ENCODE measurements at regions not wholly inside any gene's neighbourhood (a gene's known extent, or its start where the extent isn't known, plus 50 kb on each side); places are given as distances from the start of the nearest gene placed in this dataset.

DNA sequence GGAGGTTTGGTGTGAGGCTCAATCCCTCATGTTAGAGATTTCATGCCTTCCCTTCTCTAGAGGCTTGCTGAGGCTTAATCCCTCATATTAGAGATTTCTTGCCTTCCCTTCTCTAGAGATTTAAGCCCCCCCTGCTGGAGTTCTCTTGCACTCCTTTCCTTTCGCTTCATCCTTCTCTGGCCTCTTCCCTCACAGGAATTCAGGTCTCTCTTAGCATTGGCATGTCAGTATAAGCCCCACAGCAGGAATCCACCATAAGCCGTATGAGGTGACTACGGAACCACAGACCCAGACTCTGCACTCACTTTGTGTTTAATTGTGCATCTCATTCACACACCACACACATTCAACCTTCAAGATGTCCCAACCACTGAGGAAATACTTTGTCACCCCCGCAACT is 338.6 kb upstream of the POU1F1 start:
- Mint-ChIP-seq H3K4me1 (ENCODE audit: low read depth, unreplicated experiment) (no peaks in the 10 kb centered on the region), H3K27ac (ENCODE audit: unreplicated experiment) (no peak overlapping the region), H3K9me3 (ENCODE audit: low read depth, unreplicated experiment) (peaks cover 10% of the 10 kb centered on the region), H3K36me3 (ENCODE audit: insufficient read depth, unreplicated experiment) (no peaks in the 10 kb centered on the region), H3K4me3 (ENCODE audit: low read depth, unreplicated experiment) (no peak overlapping the region), H3K27me3 (ENCODE audit: unreplicated experiment) (no peaks in the 10 kb centered on the region)
- intact Hi-C loops (cut with micrococcal nuclease; ENCODE audit: unreplicated experiment): no loop called here
- CTCF ChIA-PET: no interaction called here
- BruUV-seq (replicated peaks): no TSS peak
- TF ChIP-seq, protein P1, sequence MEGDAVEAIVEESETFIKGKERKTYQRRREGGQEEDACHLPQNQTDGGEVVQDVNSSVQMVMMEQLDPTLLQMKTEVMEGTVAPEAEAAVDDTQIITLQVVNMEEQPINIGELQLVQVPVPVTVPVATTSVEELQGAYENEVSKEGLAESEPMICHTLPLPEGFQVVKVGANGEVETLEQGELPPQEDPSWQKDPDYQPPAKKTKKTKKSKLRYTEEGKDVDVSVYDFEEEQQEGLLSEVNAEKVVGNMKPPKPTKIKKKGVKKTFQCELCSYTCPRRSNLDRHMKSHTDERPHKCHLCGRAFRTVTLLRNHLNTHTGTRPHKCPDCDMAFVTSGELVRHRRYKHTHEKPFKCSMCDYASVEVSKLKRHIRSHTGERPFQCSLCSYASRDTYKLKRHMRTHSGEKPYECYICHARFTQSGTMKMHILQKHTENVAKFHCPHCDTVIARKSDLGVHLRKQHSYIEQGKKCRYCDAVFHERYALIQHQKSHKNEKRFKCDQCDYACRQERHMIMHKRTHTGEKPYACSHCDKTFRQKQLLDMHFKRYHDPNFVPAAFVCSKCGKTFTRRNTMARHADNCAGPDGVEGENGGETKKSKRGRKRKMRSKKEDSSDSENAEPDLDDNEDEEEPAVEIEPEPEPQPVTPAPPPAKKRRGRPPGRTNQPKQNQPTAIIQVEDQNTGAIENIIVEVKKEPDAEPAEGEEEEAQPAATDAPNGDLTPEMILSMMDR (IDR thresholded peaks at IDR 0.05; ENCODE audit: unreplicated experiment): no peak
- DNase-seq: no peak

DNA sequence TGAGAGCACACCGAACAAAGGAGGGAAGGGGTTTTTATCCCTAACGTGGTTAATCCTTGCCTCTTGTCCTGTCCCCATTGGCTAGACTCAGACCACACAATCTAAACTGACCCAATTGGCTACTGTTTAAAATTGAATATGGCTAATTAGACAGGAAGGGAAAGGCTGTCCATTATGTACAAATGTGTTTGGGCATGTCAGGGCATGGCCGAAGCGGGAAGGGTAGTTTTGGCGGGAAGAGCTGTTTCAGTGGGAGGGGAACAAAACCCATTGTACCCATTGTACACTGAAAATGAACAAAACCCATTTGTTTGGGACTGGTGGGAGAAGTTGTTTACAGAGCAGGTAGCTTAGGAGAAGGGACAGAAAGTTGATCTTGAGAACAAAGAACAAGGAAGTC is 330.9 kb upstream of the POU1F1 start:
- Mint-ChIP-seq H3K36me3 (ENCODE audit: insufficient read depth, unreplicated experiment) (no peaks in the 10 kb centered on the region), H3K4me3 (ENCODE audit: low read depth, unreplicated experiment) (no peak overlapping the region), H3K27me3 (ENCODE audit: unreplicated experiment) (no peaks in the 10 kb centered on the region), H3K4me1 (ENCODE audit: low read depth, unreplicated experiment) (no peaks in the 10 kb centered on the region), H3K27ac (ENCODE audit: unreplicated experiment) (no peak overlapping the region), H3K9me3 (ENCODE audit: low read depth, unreplicated experiment) (peaks cover 5% of the 10 kb centered on the region)
- no peak for DNase-seq
- intact Hi-C loops (cut with micrococcal nuclease; ENCODE audit: unreplicated experiment): no loop called here
- CTCF ChIA-PET: no interaction called here
- no TSS peak for BruUV-seq (replicated peaks)
- TF ChIP-seq, protein P1 (IDR thresholded peaks at IDR 0.05; ENCODE audit: unreplicated experiment): no peak

DNA sequence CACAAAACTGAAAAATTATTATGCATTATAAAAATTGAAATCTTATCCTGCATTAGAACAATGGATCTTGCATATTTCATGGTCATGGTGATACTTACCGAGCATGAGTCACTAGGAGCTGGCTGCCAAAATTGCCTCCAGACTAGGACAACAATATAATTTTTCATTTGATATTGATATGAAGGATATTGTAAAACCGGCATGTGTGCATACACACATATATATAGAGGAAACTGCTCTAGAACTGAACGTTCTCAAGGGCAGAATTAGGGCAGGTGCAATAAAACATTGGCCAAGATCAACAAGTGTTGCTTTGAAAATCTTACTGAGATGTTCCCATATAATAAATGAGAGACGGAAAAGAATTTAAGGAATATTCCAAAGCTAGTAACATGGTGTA is 319.4 kb upstream of the POU1F1 start:
- no peak overlapping the region for H3K4me3 Mint-ChIP-seq (ENCODE audit: low read depth, unreplicated experiment)
- intact Hi-C loops (cut with micrococcal nuclease; ENCODE audit: unreplicated experiment): no loop called here
- no peak overlapping the region for H3K27ac Mint-ChIP-seq (ENCODE audit: unreplicated experiment)
- BruUV-seq (replicated peaks): no TSS peak
- TF ChIP-seq, protein P1 (IDR thresholded peaks at IDR 0.05; ENCODE audit: unreplicated experiment): no peak
- DNase-seq: no peak
- no peaks in the 10 kb centered on the region for H3K27me3 Mint-ChIP-seq (ENCODE audit: unreplicated experiment)
- CTCF ChIA-PET: no interaction called here
- H3K9me3 Mint-ChIP-seq (ENCODE audit: low read depth, unreplicated experiment): peaks cover 8% of the 10 kb centered on the region
- H3K36me3 Mint-ChIP-seq (ENCODE audit: insufficient read depth, unreplicated experiment): no peaks in the 10 kb centered on the region
- no peaks in the 10 kb centered on the region for H3K4me1 Mint-ChIP-seq (ENCODE audit: low read depth, unreplicated experiment)

DNA sequence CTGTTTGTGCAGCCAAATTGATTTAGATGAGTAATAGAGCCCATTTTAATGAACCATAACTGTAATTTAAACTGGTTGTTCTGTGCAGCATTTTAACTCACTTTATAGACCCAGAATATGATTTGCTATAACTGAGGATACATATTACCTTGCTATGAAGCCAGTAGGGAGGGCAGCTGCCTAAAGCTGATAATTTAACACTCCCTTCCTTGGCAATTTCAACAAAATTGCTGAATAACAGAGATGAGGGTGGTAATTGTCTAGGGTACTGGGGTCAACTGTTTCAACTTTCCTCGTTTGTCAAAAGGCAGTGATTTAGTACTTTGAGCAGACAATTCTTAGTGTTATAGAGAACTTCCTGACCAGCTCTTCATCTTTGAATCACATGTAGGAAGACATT is 304.9 kb upstream of the POU1F1 start:
- H3K36me3 Mint-ChIP-seq (ENCODE audit: insufficient read depth, unreplicated experiment): no peaks in the 10 kb centered on the region
- no peak for DNase-seq
- intact Hi-C loops (cut with micrococcal nuclease; ENCODE audit: unreplicated experiment): no loop called here
- H3K27me3 Mint-ChIP-seq (ENCODE audit: unreplicated experiment): no peaks in the 10 kb centered on the region
- H3K27ac Mint-ChIP-seq (ENCODE audit: unreplicated experiment): no peak overlapping the region
- no peak overlapping the region for H3K4me3 Mint-ChIP-seq (ENCODE audit: low read depth, unreplicated experiment)
- H3K4me1 Mint-ChIP-seq (ENCODE audit: low read depth, unreplicated experiment): no peaks in the 10 kb centered on the region
- BruUV-seq (replicated peaks): no TSS peak
- no peaks in the 10 kb centered on the region for H3K9me3 Mint-ChIP-seq (ENCODE audit: low read depth, unreplicated experiment)
- TF ChIP-seq, protein P1 (IDR thresholded peaks at IDR 0.05; ENCODE audit: unreplicated experiment): no peak
- CTCF ChIA-PET: no interaction called here

DNA sequence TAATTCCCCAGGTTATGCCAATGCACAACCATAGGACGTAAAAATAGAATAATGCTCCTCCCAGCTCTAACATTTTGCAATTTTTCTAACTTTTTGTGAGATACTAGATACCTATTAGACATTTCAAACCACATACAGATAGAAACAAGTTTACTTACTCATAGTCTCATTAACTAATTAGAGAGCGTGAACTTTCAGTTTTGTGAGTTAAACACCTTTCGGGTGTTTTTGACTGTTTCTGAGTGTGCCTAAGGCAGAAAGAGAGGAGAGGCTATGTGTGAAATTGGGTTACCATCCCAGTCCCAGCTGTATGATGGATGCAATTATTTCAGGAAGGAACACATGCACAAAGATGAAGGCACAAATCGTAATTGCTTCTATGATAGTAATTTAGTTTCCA is 300.4 kb upstream of the POU1F1 start:
- BruUV-seq (replicated peaks): no TSS peak
- no peak for DNase-seq
- H3K36me3 Mint-ChIP-seq (ENCODE audit: insufficient read depth, unreplicated experiment): no peaks in the 10 kb centered on the region
- no peak overlapping the region for H3K27ac Mint-ChIP-seq (ENCODE audit: unreplicated experiment)
- TF ChIP-seq, protein P1 (IDR thresholded peaks at IDR 0.05; ENCODE audit: unreplicated experiment): no peak
- CTCF ChIA-PET: no interaction called here
- H3K9me3 Mint-ChIP-seq (ENCODE audit: low read depth, unreplicated experiment): no peaks in the 10 kb centered on the region
- H3K4me1 Mint-ChIP-seq (ENCODE audit: low read depth, unreplicated experiment): no peaks in the 10 kb centered on the region
- intact Hi-C loops (cut with micrococcal nuclease; ENCODE audit: unreplicated experiment): no loop called here
- no peak overlapping the region for H3K4me3 Mint-ChIP-seq (ENCODE audit: low read depth, unreplicated experiment)
- H3K27me3 Mint-ChIP-seq (ENCODE audit: unreplicated experiment): no peaks in the 10 kb centered on the region

Data from Calu3 (cell line).